ENCODE measurements at regions not wholly inside any gene's neighbourhood (a gene's known extent, or its start where the extent isn't known, plus 50 kb on each side); places are given as distances from the start of the nearest gene placed in this dataset.

GRCh38 chr10:78348411-78349164, 314.9 kb downstream of the RPS24 start:
- TF ChIP-seq POLR2AphosphoS5 (IDR thresholded peaks at IDR 0.05) (no peak), EP300 (IDR thresholded peaks at IDR 0.05) (no peak)

Data from suprapubic skin (tissue), 4 donors.